Kidney epithelial cell (primary cell): ENCODE measurements at regions not wholly inside any gene's neighbourhood (a gene's known extent, or its start where the extent isn't known, plus 50 kb on each side); places are given as distances from the start of the nearest gene placed in this dataset.
"Not testable (repeated sequence)": the region's sequence is repeated elsewhere in the genome, so short reads cannot be mapped to it uniquely, and the experiment has no call there.

Experiments used
- DNase-seq: peaks from one replicate; pipeline ENCODE4 v3.0.0-alpha.2; 2010; ENCODE audit warnings: low read depth
- H3K27me3 ChIP-seq: 2 replicates; pipeline ENCODE4 v1.6.0; 2011; ENCODE audit warnings: low read length; ENCODE audit not compliant: control insufficient read depth, insufficient read depth
- H3K36me3 ChIP-seq: 2 replicates; pipeline ENCODE4 v1.5.1; 2011; ENCODE audit warnings: low read length; ENCODE audit not compliant: control insufficient read depth, insufficient read depth
- H3K4me3 ChIP-seq: 2 replicates; pipeline ENCODE4 v1.5.1; 2011; ENCODE audit warnings: low read depth, mild to moderate bottlenecking, control low read depth, low read length
- TF ChIP-seq, protein P1 (sequence below): IDR thresholded peaks from 2 replicates; pipeline ENCODE4 v1.5.1; 2011; ENCODE audit warnings: mild to moderate bottlenecking, moderate library complexity, low read length, control low read depth, inconsistent platforms; ENCODE audit not compliant: insufficient read depth, poor library complexity, severe bottlenecking

DNA sequence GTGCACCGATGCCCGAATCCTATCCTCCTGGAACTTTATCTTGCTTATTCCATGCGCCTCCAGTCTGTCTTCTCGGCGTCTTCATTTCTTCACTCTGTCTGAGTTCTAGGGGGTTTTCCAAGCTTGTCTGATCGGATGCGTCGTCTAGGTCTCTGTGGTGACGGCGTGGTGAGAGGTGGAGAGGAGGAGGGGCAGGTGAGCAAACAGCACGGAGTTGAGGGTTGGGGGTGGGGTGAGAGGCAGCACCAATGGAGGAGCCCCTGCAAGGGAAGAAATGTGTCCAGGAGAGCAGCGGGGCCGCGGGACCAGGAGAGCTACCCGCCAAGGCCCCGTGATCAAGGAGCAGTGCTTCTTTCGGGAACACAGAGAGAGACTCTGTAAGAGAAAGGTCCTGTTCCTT lies 131.3 kb upstream of the TWIST2 start:
- H3K4me3 ChIP-seq, result no peak overlapping the region
- no peaks in the 10 kb centered on the region for H3K27me3 ChIP-seq
- TF ChIP-seq, protein P1, sequence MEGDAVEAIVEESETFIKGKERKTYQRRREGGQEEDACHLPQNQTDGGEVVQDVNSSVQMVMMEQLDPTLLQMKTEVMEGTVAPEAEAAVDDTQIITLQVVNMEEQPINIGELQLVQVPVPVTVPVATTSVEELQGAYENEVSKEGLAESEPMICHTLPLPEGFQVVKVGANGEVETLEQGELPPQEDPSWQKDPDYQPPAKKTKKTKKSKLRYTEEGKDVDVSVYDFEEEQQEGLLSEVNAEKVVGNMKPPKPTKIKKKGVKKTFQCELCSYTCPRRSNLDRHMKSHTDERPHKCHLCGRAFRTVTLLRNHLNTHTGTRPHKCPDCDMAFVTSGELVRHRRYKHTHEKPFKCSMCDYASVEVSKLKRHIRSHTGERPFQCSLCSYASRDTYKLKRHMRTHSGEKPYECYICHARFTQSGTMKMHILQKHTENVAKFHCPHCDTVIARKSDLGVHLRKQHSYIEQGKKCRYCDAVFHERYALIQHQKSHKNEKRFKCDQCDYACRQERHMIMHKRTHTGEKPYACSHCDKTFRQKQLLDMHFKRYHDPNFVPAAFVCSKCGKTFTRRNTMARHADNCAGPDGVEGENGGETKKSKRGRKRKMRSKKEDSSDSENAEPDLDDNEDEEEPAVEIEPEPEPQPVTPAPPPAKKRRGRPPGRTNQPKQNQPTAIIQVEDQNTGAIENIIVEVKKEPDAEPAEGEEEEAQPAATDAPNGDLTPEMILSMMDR, result no peak
- H3K36me3 ChIP-seq, result no peaks in the 10 kb centered on the region
- no peak for DNase-seq

- no peak for DNase-seq
- no peak overlapping the region for H3K4me3 ChIP-seq
- H3K36me3 ChIP-seq, result no peaks in the 10 kb centered on the region
- TF ChIP-seq, protein P1, result no peak
- no peaks in the 10 kb centered on the region for H3K27me3 ChIP-seq
These were observed 130.8 kb upstream of the TWIST2 start for GRCh38 chr2:238717084-238717483.

DNA sequence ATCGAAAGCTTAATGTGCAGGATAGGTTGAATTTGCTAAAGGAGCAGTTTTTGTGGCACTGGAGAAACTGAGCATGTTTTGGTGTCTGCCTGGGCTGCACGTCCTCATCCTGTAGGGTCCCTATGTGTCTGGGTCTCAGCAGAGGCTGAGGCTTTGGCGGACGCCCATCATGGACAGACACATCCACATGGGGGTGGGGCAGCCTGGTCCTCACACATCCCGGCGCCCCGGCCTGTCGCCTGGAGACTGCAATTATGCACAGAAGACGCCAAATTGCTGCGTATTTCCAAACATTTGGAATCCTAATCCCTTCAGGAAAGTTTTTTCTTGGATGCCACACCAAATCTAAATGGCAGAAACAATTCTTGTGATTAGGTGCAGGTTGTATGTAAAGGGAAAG lies 128.2 kb upstream of the TWIST2 start:
- Histone ChIP-seq H3K4me3 (no peak overlapping the region), H3K27me3 (no peaks in the 10 kb centered on the region), H3K36me3 (no peaks in the 10 kb centered on the region)
- TF ChIP-seq, protein P1, result no peak
- DNase-seq, result no peak

DNA sequence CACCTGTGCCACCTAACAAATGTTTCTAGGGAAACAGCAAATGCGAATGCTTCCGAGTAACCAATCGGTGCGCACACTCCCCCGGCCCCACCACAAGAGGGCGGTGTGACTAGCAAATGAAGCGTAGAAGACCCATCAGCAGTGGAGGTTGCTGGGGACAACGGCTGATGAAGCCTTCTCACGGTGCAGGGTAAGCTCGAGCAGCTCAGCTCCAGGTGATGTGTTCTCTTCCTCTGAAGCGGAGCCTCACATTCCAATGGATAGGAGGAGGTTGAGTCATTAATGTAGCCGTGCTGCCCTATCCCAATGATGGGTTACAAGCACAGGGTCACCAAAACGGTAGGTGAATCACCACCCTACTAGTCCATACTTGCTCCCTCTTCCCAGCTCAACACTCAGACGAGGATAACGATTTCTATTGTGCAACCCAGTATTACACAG lies 127.6 kb upstream of the TWIST2 start:
- H3K27me3 ChIP-seq, result no peaks in the 10 kb centered on the region
- TF ChIP-seq, protein P1, result peak; percentile 51
- no peaks in the 10 kb centered on the region for H3K36me3 ChIP-seq
- H3K4me3 ChIP-seq, result no peak overlapping the region
- DNase-seq, result no peak

DNA sequence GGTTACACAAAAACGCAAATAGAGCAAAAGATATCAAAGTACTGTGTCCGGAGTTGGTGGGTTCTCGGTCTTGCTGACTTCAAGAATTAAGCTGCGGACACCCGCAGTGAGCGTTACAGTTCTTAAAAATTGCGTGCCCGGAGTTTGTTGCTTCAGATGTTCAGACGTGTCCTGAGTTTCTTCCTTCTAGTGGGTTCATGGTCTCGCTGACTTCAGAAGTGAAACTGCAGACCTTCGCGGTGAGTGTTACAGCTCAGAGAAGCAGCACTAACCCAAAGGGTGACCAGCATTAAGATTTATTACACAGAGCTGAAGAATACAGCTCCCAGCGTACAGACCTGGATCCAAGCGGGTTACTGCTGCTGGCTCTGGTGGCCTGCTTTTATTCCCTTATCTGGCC lies 125.7 kb upstream of the TWIST2 start:
- DNase-seq, result no peak
- TF ChIP-seq, protein P1, result no peak
- Histone ChIP-seq H3K36me3 (no peaks in the 10 kb centered on the region), H3K27me3 (no peaks in the 10 kb centered on the region), H3K4me3 (no peak overlapping the region)

DNA sequence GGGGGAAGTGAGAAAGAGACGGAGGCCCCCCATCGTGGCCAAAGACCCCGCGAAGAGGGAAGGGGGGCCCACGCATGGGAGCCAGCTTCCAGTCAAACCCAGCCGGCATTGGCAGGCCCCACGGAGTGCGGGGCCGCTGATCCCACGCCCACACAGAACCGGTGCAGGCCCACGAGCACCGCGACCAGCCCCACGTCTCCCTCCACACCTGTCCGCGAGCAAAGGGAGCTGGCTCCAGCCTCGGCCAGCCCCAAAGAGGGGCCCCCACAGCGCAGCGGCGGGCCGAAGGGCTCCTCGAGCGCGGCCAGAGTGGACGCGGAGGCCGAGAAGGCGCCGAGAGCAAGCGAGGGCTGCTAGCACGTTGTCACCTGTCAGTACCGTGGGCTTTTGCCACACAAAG lies 125.0 kb upstream of the TWIST2 start:
- H3K4me3 ChIP-seq, result no peak overlapping the region
- no peaks in the 10 kb centered on the region for H3K36me3 ChIP-seq
- DNase-seq, result no peak
- no peaks in the 10 kb centered on the region for H3K27me3 ChIP-seq
- TF ChIP-seq, protein P1, result no peak

GRCh38 chr2:238723740-238724320 lies 124.1 kb upstream of the TWIST2 start:
- not testable (repeated sequence) for H3K4me3 ChIP-seq, H3K36me3 ChIP-seq, DNase-seq, H3K27me3 ChIP-seq
